Pancreas (tissue), 10 donors: ENCODE measurements at regions not wholly inside any gene's neighbourhood (a gene's known extent, or its start where the extent isn't known, plus 50 kb on each side); places are given as distances from the start of the nearest gene placed in this dataset.

Experiments
- ATAC-seq, 4 donors: fragments of 200-7000 bp; cut with Tn5 transposase; one replicate each; pipeline versions ENCODE4 v1.8.0 to v1.9.1; 2020; ENCODE audit warnings: mild to moderate bottlenecking in 4 of 4, moderate library complexity in 4 of 4
- DNase-seq, 6 donors: peaks; one replicate each; pipeline ENCODE4 v3.0.0-alpha.2; 2020
- FAIRE-seq: peaks from 2 replicates; lab custom pipeline; 2012; peaks lifted over from hg19 to GRCh38; lab: Jason Lieb, UNC
- H3K27ac ChIP-seq, 4 donors: fragments of 200-600 bp; sonication (generic); 1 replicate in 3 of 4; 2 replicates in 1 of 4; pipeline versions ENCODE4 v1.5.0 to v1.8.0; 2020
- H3K27me3 ChIP-seq, 4 donors: fragments of 200-600 bp; one replicate each; pipeline ENCODE4 v1.8.0; 2021
- H3K36me3 ChIP-seq, 3 donors: fragments of 200-600 bp; sonication (generic) in 1 of 3; one replicate each; pipeline versions ENCODE4 v1.5.0 to v1.8.0; 2020 to 2021
- H3K4me1 ChIP-seq, 3 donors: fragments of 200-600 bp; one replicate each; pipeline ENCODE4 v1.8.0; 2021
- H3K4me3 ChIP-seq, 4 donors: fragments of 200-600 bp; sonication (generic) in 2 of 4; one replicate each; pipeline versions ENCODE4 v1.5.0 to v1.8.0; 2020 to 2021
- H3K9me3 ChIP-seq, 4 donors: fragments of 200-600 bp; one replicate each; pipeline ENCODE4 v1.8.0; 2021
- CTCF ChIP-seq, 4 donors: fragments of 200-600 bp; sonication (generic) in 3 of 4; IDR thresholded peaks; one replicate each; pipeline versions ENCODE4 v1.5.0 to v1.8.0; 2021; ENCODE audit warnings: antibody characterized with exemption in 4 of 4
- WGBS, 2 donors: extraction: QIAGEN DNeasy Blood & Tissue Kit; methylation state at CpG; one replicate each; pipeline ENCODE4 v1.1.7; 2013; 5-methylcytosine and 5-hydroxymethylcytosine counted together
- intact Hi-C, 3 donors: fragments of 100-400 bp; cut with DNase I; formaldehyde crosslinking; loops; one replicate each; pipeline versions ENCODE4 v1.11.1 to v1.14.2; 2022
- donor health status: healthy with polysubstance abuse.
- donor health status: DM: no; HTN: no; CAD: no; lungs with moderate emphysema.
- donor health status: DM: no; HTN: no; CAD: no.
- donor health status: control.
- donor health status: control.
- donor health status: Bipolar disorder and iron deficiency.
- donor health status: DM: yes; HTN: yes; CAD: no.
- donor health status: DM: no; HTN: no; CAD: no.
- donor health status: DM: no; HTN: no; CAD: no.
- donor health status: DM: yes; HTN: yes; CAD: no.

DNA sequence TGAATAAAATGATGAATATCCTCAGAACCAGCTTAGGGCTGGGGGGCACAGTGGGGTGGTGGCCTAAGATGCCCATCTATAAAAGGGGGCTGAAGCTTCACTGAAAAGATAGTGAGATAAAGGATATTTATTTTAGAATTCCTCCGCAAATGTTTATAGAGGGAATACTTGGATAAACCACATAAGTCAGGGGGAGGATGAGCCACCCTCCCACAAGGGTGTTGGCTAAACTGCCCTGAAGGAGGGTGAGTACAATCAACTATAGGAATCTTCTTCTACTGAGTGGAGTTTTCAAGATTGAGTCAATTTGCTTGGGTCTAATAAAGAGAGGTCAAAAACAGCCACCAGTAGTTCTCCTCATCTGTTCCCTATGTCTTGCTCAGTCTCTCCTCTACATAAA, 114.5 kb upstream of the TANK start:
- intact Hi-C loops, result no loop called here
- H3K9me3 ChIP-seq, result no peaks in the 10 kb centered on the region
- FAIRE-seq (no peak), DNase-seq (no peak), ATAC-seq (no peak)
- WGBS, 2 donors, result 88 to 100% methylated on average over 1 of the region's 1 CpG
- no peak overlapping the region for H3K27ac ChIP-seq
- H3K4me3 ChIP-seq, result no peak overlapping the region
- H3K36me3 ChIP-seq, result no peaks in the 10 kb centered on the region
- no peaks in the 10 kb centered on the region for H3K4me1 ChIP-seq
- H3K27me3 ChIP-seq, result no peaks in the 10 kb centered on the region
- no peak for TF ChIP-seq CTCF (IDR thresholded peaks at IDR 0.05)

GRCh38 chr2:161046876-161047275, 113.4 kb upstream of the TANK start:
- H3K4me3 ChIP-seq, result no peak overlapping the region
- no peaks in the 10 kb centered on the region for H3K9me3 ChIP-seq
- 76 to 85% methylated on average over 2 of the region's 2 CpGs for WGBS, 2 donors
- ATAC-seq, result no peak
- no peaks in the 10 kb centered on the region for H3K36me3 ChIP-seq
- no peaks in the 10 kb centered on the region for H3K27me3 ChIP-seq
- H3K4me1 ChIP-seq, result no peaks in the 10 kb centered on the region
- H3K27ac ChIP-seq, result no peak overlapping the region
- no peak for TF ChIP-seq CTCF (IDR thresholded peaks at IDR 0.05)
- intact Hi-C loops, result no loop called here
- no peak for DNase-seq
- FAIRE-seq, result no peak

DNA sequence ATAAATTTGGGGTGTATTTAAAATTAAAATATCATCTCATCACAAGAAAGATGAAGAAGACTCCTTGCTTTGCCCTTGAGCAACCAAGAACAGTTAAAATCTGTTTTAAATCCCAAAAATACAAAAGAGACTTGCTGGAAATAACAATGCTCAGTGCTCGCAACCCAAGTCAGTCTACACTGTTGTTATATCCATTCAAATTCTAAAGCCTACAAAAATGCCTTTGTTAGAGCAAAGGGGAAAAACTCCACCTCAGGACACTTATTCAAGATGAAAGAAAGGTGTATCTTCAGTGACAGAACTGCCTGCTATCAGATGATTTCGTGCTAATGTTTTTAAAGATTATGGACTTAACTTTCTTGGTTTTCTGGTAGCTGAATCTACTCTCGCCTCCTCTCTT, 111.9 kb upstream of the TANK start:
- no peak overlapping the region for H3K4me3 ChIP-seq
- no peak overlapping the region for H3K27ac ChIP-seq
- FAIRE-seq (no peak), ATAC-seq (no peak), DNase-seq (no peak)
- no peaks in the 10 kb centered on the region for H3K4me1 ChIP-seq
- intact Hi-C loops, result no loop called here
- H3K27me3 ChIP-seq, result no peaks in the 10 kb centered on the region
- no peak for TF ChIP-seq CTCF (IDR thresholded peaks at IDR 0.05)
- H3K36me3 ChIP-seq, result no peaks in the 10 kb centered on the region
- WGBS, 2 donors, result 55 to 65% methylated on average over 3 of the region's 3 CpGs
- no peaks in the 10 kb centered on the region for H3K9me3 ChIP-seq

DNA sequence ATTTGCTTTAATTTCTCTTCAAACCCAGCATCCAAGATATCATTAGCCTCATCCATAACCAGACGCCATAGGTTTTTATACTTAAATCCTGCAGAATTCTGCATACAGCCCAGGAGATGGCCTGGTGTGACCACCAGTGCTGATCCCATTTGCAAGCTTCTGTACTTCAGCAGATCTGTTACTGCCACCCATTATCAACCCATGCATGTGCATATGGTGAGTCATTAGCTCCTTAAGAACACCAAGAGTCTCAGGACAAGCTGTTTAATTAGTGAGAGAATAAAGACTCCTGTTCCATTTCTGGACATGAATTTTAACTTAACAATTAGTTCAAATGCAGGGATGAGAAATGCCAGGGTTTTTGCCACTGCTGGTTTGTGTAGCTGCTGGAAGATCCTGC, 110.7 kb upstream of the TANK start:
- DNase-seq (no peak), ATAC-seq (no peak), FAIRE-seq (no peak)
- no peak for TF ChIP-seq CTCF (IDR thresholded peaks at IDR 0.05)
- Histone ChIP-seq H3K4me3 (no peak overlapping the region), H3K27ac (no peak overlapping the region), H3K9me3 (no peaks in the 10 kb centered on the region), H3K36me3 (no peaks in the 10 kb centered on the region), H3K4me1 (no peaks in the 10 kb centered on the region), H3K27me3 (no peaks in the 10 kb centered on the region)
- WGBS, 2 donors, result 77 to 89% methylated on average over 1 of the region's 1 CpG
- intact Hi-C loops, result no loop called here

DNA sequence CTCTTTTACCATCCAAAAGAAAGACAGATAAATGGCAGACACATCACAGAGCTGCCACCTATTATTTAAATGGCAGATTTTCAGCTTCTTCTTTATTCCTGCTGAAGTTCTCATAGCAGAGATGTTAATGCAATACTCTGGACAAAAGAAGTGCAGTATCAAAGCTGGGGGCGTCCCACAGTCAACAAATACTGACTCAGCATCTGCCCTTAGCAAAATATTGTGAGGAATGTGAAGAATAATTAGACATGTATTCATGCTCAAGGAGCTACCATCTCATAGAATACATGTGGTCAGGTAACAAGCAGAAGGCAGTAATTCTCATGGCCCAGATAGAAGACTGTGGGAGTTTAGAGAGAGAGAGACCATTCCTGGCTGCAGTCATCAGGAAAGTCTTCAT, 108.0 kb upstream of the TANK start:
- WGBS, 2 donors, result 69 to 71% methylated on average over 1 of the region's 1 CpG
- no peak overlapping the region for H3K4me3 ChIP-seq
- no peaks in the 10 kb centered on the region for H3K9me3 ChIP-seq
- no peaks in the 10 kb centered on the region for H3K36me3 ChIP-seq
- no peak for DNase-seq
- no peaks in the 10 kb centered on the region for H3K27me3 ChIP-seq
- ATAC-seq, result no peak
- TF ChIP-seq CTCF (IDR thresholded peaks at IDR 0.05), result no peak
- FAIRE-seq, result no peak
- intact Hi-C loops, result no loop called here
- H3K4me1 ChIP-seq, result no peaks in the 10 kb centered on the region
- H3K27ac ChIP-seq, result no peak overlapping the region
